ENCODE measurements at regions not wholly inside any gene's neighbourhood (a gene's known extent, or its start where the extent isn't known, plus 50 kb on each side); places are given as distances from the start of the nearest gene placed in this dataset.

GRCh38 chr12:77438644-77439043 is 373.3 kb upstream of the E2F7 start:
- no peaks in the 10 kb centered on the region for H3K9me3 ChIP-seq (ENCODE audit: control insufficient read depth in 4 of 4, insufficient read depth in 3 of 4, low read length in 3 of 4)
- H3K36me3 ChIP-seq (ENCODE audit: control insufficient read depth in 4 of 4, insufficient read depth in 4 of 4, low read length in 4 of 4): no peaks in the 10 kb centered on the region
- ATAC-seq (ENCODE audit: insufficient read depth, low FRiP score) (no peak), DNase-seq (no peak)
- H3K27ac ChIP-seq (ENCODE audit: low read depth in 1 of 2, low read length in 1 of 2): no peak overlapping the region
- no peaks in the 10 kb centered on the region for H3K27me3 ChIP-seq (ENCODE audit: control insufficient read depth in 3 of 3, insufficient read depth in 3 of 3, low read length in 2 of 3)
- no peak overlapping the region for H3K9ac ChIP-seq (ENCODE audit: insufficient read depth in 1 of 2, low read length in 2 of 2)
- H3K4me1 ChIP-seq (ENCODE audit: control insufficient read depth in 5 of 5, insufficient read depth in 5 of 5, low read length in 5 of 5): no peaks in the 10 kb centered on the region
- no peak overlapping the region for H3K4me3 ChIP-seq
- TF ChIP-seq CTCF (IDR thresholded peaks at IDR 0.05; ENCODE audit: control extremely low read depth, extremely low read depth): no peak

GRCh38 chr12:77437206-77437605 is 371.8 kb upstream of the E2F7 start:
- DNase-seq (no peak), ATAC-seq (ENCODE audit: insufficient read depth, low FRiP score) (no peak)
- no peak for TF ChIP-seq CTCF (IDR thresholded peaks at IDR 0.05; ENCODE audit: control extremely low read depth, extremely low read depth)
- no peaks in the 10 kb centered on the region for H3K9me3 ChIP-seq (ENCODE audit: control insufficient read depth in 4 of 4, insufficient read depth in 3 of 4, low read length in 3 of 4)
- H3K27me3 ChIP-seq (ENCODE audit: control insufficient read depth in 3 of 3, insufficient read depth in 3 of 3, low read length in 2 of 3): no peaks in the 10 kb centered on the region
- no peak overlapping the region for H3K27ac ChIP-seq (ENCODE audit: low read depth in 1 of 2, low read length in 1 of 2)
- no peak overlapping the region for H3K4me3 ChIP-seq
- no peak overlapping the region for H3K9ac ChIP-seq (ENCODE audit: insufficient read depth in 1 of 2, low read length in 2 of 2)
- H3K36me3 ChIP-seq (ENCODE audit: control insufficient read depth in 4 of 4, insufficient read depth in 4 of 4, low read length in 4 of 4): no peaks in the 10 kb centered on the region
- 76 to 83% methylated on average over 5 of the region's 5 CpGs for WGBS, 2 donors
- no peaks in the 10 kb centered on the region for H3K4me1 ChIP-seq (ENCODE audit: control insufficient read depth in 5 of 5, insufficient read depth in 5 of 5, low read length in 5 of 5)

- Histone ChIP-seq H3K4me3 (no peak overlapping the region), H3K9me3 (ENCODE audit: control insufficient read depth in 4 of 4, insufficient read depth in 3 of 4, low read length in 3 of 4) (peaks cover 0 to 2% (median 0%) of the 10 kb centered on the region in 4 donors), H3K9ac (ENCODE audit: insufficient read depth in 1 of 2, low read length in 2 of 2) (no peak overlapping the region), H3K4me1 (ENCODE audit: control insufficient read depth in 5 of 5, insufficient read depth in 5 of 5, low read length in 5 of 5) (no peaks in the 10 kb centered on the region), H3K27me3 (ENCODE audit: control insufficient read depth in 3 of 3, insufficient read depth in 3 of 3, low read length in 2 of 3) (no peaks in the 10 kb centered on the region), H3K27ac (ENCODE audit: low read depth in 1 of 2, low read length in 1 of 2) (no peak overlapping the region), H3K36me3 (ENCODE audit: control insufficient read depth in 4 of 4, insufficient read depth in 4 of 4, low read length in 4 of 4) (peaks cover 0 to 1% (median 0%) of the 10 kb centered on the region in 4 donors)
- DNase-seq (no peak), ATAC-seq (ENCODE audit: insufficient read depth, low FRiP score) (no peak)
- 67 to 69% methylated on average over 5 of the region's 5 CpGs for WGBS, 2 donors
- TF ChIP-seq CTCF (IDR thresholded peaks at IDR 0.05; ENCODE audit: control extremely low read depth, extremely low read depth): no peak
These were observed 370.2 kb upstream of the E2F7 start for GRCh38 chr12:77435446-77436091.

GRCh38 chr12:77433799-77434198 is 368.4 kb upstream of the E2F7 start:
- 33 to 42% methylated on average over 3 of the region's 3 CpGs for WGBS, 2 donors
- no peak overlapping the region for H3K9ac ChIP-seq (ENCODE audit: insufficient read depth in 1 of 2, low read length in 2 of 2)
- H3K9me3 ChIP-seq (ENCODE audit: control insufficient read depth in 4 of 4, insufficient read depth in 3 of 4, low read length in 3 of 4): peaks cover 0 to 2% (median 0%) of the 10 kb centered on the region in 4 donors
- peaks cover 0 to 1% (median 0%) of the 10 kb centered on the region in 4 donors for H3K36me3 ChIP-seq (ENCODE audit: control insufficient read depth in 4 of 4, insufficient read depth in 4 of 4, low read length in 4 of 4)
- no peak for TF ChIP-seq CTCF (IDR thresholded peaks at IDR 0.05; ENCODE audit: control extremely low read depth, extremely low read depth)
- H3K4me1 ChIP-seq (ENCODE audit: control insufficient read depth in 5 of 5, insufficient read depth in 5 of 5, low read length in 5 of 5): no peaks in the 10 kb centered on the region
- H3K27ac ChIP-seq (ENCODE audit: low read depth in 1 of 2, low read length in 1 of 2): no peak overlapping the region
- H3K4me3 ChIP-seq: no peak overlapping the region
- no peak for DNase-seq
- H3K27me3 ChIP-seq (ENCODE audit: control insufficient read depth in 3 of 3, insufficient read depth in 3 of 3, low read length in 2 of 3): no peaks in the 10 kb centered on the region
- no peak for ATAC-seq (ENCODE audit: insufficient read depth, low FRiP score)

Data from lung (tissue), 11 donors.